Activated naive CD4-positive, alpha-beta T cell treated with anti-CD3 and anti-CD28 coated beads for 36 hours (primary cell): ENCODE measurements at regions not wholly inside any gene's neighbourhood (a gene's known extent, or its start where the extent isn't known, plus 50 kb on each side); places are given as distances from the start of the nearest gene placed in this dataset.

Experiments used
- CTCF ChIA-PET: fragments of 350-600 bp; sonication (Branson Sonifier 250); formaldehyde crosslinking; loops from one replicate; lab custom pipeline; 2021; ENCODE audit warnings: antibody characterized with exemption; lab: Charles Lee
- DNase-seq: peaks from one replicate; pipeline ENCODE4 v3.0.0-alpha.2; 2020
- H3K27ac Mint-ChIP-seq: one replicate; pipeline ENCODE4 v1.8.0; 2021; ENCODE audit warnings: mild to moderate bottlenecking, mixed read lengths
- H3K27me3 Mint-ChIP-seq: one replicate; pipeline ENCODE4 v1.8.0; 2021; ENCODE audit warnings: low read depth, mixed read lengths
- H3K36me3 Mint-ChIP-seq: one replicate; pipeline ENCODE4 v1.8.0; 2021; ENCODE audit warnings: low read depth, mixed read lengths
- H3K4me1 Mint-ChIP-seq: one replicate; pipeline ENCODE4 v1.8.0; 2021; ENCODE audit warnings: low read depth, mixed read lengths
- H3K4me3 Mint-ChIP-seq: one replicate; pipeline ENCODE4 v1.8.0; 2021; ENCODE audit warnings: mild to moderate bottlenecking, moderate library complexity, mixed read lengths
- H3K9me3 Mint-ChIP-seq: one replicate; pipeline ENCODE4 v1.8.0; 2021; ENCODE audit warnings: mixed read lengths
- intact Hi-C: fragments of 100-400 bp; cut with micrococcal nuclease; formaldehyde crosslinking; loops from one replicate; pipeline ENCODE4 v1.15.1; 2023

DNA sequence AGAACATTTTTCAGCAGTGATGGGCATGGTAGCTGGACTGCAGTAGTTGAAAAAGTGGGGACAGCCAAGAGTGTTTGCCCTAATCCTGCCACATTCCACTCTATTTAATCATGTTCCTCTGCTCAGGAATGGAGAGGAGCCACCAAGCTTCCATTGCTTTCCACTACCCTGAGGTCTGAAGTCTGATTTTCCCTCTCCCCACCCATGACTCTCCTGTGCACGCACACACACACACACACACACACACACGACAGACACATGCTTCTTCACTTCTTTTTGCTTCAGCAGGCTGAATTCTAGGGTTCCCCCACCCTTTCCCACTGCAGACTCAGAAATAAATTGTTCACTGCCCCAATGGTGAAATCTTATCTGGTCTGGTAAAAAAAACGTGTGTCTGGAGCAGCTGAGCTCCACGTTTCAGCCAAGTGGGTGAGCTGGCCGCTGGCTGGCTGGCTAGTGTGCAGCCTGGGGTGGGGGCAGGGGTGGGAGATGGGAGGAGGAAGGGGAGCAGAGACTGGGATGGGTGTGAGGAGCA is 142.7 kb upstream of the NALF2 start:
- DNase-seq = no peak
- no peaks in the 10 kb centered on the region for H3K9me3 Mint-ChIP-seq
- H3K4me3 Mint-ChIP-seq = no peak overlapping the region
- H3K36me3 Mint-ChIP-seq = no peaks in the 10 kb centered on the region
- no peak overlapping the region for H3K27ac Mint-ChIP-seq
- CTCF ChIA-PET = interaction anchor here (0.7 kb wide), 1 partner anchor 392 kb away, joined by 3 read pairs; no protein-coding TSS in a partner anchor
- no peaks in the 10 kb centered on the region for H3K4me1 Mint-ChIP-seq
- intact Hi-C loops = no loop called here
- no peaks in the 10 kb centered on the region for H3K27me3 Mint-ChIP-seq

- no peak for DNase-seq
- Mint-ChIP-seq H3K27ac (no peak overlapping the region), H3K4me3 (no peak overlapping the region), H3K9me3 (peaks cover 10% of the 10 kb centered on the region), H3K36me3 (no peaks in the 10 kb centered on the region), H3K27me3 (no peaks in the 10 kb centered on the region), H3K4me1 (no peaks in the 10 kb centered on the region)
- intact Hi-C loops = no loop called here
- CTCF ChIA-PET = no interaction called here
Observed at GRCh38 chrX:69357317-69357716, 146.8 kb upstream of the NALF2 start.

GRCh38 chrX:69324851-69325250 is 159.6 kb upstream of the PJA1 start:
- no peaks in the 10 kb centered on the region for H3K36me3 Mint-ChIP-seq
- no peaks in the 10 kb centered on the region for H3K27me3 Mint-ChIP-seq

DNA sequence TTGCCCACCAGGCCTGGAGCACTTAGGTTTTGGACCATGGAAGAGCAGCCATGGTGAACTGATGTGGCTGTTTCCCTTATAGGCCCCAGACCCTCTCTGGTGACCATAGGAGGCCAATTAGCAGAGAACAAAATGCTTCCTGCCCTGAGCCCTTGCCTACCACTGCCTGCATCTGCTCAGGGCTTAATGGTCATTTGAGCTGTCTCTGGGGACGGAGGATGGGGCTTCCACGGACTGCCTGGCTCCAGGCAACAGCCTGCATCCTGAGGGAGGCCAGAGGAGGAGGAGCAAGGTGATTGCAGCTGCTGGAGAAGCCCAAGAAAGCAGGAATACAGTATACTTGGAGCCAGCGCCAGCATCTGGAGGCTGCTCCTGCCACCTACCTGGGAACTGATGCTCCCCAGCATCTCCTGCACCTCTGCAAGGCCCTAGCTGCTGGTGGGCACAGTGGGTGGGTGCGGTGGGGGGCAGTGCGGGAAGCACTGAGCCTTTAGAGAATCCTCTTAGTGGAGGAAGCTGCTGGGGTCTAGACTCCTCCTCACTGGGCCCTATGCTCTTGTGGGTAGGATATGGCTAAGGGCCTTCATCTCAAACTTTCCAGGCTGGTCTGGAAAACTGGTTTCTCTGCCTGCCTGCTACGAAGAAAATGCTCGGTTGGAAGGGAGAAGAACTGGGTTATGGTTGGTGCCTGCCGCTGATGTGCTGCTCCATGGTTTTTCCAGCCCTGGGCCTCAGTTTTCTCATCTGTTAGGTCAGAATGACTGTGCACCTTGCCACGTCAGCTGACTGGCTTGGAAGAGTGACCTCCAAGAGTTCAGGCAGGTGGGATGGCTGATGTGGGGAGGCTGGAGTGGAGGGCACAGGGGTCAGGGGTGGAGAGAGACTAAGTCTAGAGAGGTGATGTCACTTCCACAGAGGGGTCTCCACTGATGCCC is 158.8 kb upstream of the PJA1 start:
- Mint-ChIP-seq H3K4me1 (no peaks in the 10 kb centered on the region), H3K4me3 (no peak overlapping the region), H3K27me3 (no peaks in the 10 kb centered on the region), H3K9me3 (no peaks in the 10 kb centered on the region), H3K36me3 (no peaks in the 10 kb centered on the region), H3K27ac (no peak overlapping the region)
- intact Hi-C loops = no loop called here
- CTCF ChIA-PET = no interaction called here
- DNase-seq = no peak

More at GRCh38 chrX:69324851-69325250, 159.6 kb upstream of the PJA1 start:
- DNase-seq = no peak
- H3K4me1 Mint-ChIP-seq = no peaks in the 10 kb centered on the region
- no peak overlapping the region for H3K27ac Mint-ChIP-seq
- H3K9me3 Mint-ChIP-seq = no peaks in the 10 kb centered on the region
- intact Hi-C loops = no loop called here
- CTCF ChIA-PET = no interaction called here
- no peak overlapping the region for H3K4me3 Mint-ChIP-seq

DNA sequence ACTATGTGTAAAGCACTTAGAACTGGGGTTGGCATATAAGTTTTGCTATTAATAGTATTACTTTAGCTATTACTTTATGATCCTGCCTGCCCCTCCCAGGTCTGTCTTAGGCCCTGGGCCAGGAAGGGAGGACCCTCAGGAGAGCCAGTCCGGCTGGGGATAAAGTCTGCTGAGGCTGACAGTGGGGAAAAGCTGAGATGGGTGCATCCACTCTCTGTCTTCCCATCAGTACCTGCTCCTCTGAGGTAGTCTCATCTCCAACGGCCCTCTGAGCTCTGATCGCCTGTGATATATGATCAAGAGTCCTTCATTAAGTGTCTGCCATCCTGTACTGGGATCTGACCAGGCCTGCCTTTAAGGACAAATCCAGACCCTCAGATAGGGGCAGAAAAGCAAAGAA is 156.5 kb upstream of the PJA1 start:
- H3K27ac Mint-ChIP-seq = no peak overlapping the region
- no peaks in the 10 kb centered on the region for H3K27me3 Mint-ChIP-seq
- no peak for DNase-seq
- no peaks in the 10 kb centered on the region for H3K4me1 Mint-ChIP-seq
- CTCF ChIA-PET = no interaction called here
- H3K4me3 Mint-ChIP-seq = no peak overlapping the region
- no peaks in the 10 kb centered on the region for H3K9me3 Mint-ChIP-seq
- intact Hi-C loops = no loop called here
- no peaks in the 10 kb centered on the region for H3K36me3 Mint-ChIP-seq

DNA sequence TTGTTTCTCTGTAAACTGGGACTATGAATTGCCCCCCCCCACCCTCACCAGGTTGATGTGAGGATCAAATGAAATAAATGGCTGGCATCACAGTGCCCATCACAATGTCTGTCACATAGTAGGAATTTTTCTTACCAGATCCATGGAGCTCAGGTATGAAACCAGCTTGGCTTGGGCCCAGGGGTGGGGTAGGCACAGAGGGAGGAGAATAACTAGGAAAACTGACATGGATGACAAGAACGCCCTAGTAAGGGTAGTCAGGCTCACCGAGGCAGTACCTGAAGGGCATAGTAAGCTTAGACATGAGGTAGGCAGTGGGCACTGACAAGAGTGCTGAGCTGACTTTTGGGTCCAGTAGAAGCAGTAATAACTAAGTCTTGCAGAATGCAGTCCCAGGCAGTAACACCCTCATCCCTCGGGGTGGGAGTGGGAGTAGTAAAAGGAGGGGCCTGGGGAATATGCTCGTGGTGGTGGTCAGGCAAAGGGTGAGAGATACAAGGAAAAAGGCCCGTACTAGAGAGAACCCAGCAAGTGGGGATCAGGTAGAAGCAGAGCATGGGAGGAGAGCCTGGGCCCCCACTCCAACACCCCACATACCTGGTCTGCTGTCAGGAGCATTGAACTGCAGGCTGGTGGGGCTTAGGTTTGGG is 155.9 kb upstream of the PJA1 start:
- H3K27me3 Mint-ChIP-seq = no peaks in the 10 kb centered on the region

DNA sequence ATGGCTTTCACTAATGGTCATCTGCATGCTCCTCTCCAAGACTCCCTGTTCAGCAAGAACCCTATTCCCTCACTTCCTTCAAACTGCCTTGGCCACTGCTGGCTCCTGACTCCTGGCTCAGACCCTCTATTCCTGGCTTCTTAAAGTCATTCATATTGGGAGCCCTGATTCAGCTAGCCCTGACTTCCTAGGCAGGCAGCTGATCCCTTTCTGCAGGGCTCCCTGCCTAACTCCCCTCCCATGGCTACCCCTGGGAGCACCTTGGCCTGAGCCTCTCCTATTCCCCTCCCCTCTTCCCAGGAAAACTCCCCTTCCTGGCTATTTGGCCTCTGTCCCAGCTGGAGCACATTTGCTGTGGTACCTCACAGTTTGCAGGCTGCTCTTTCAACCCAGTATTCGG is 154.9 kb upstream of the PJA1 start:
- CTCF ChIA-PET = no interaction called here
- Mint-ChIP-seq H3K27me3 (no peaks in the 10 kb centered on the region), H3K27ac (no peak overlapping the region), H3K9me3 (no peaks in the 10 kb centered on the region), H3K36me3 (no peaks in the 10 kb centered on the region), H3K4me3 (no peak overlapping the region), H3K4me1 (no peaks in the 10 kb centered on the region)
- intact Hi-C loops = no loop called here
- no peak for DNase-seq

More for the DNA sequence above, 155.9 kb upstream of the PJA1 start:
- intact Hi-C loops = no loop called here
- Mint-ChIP-seq H3K36me3 (no peaks in the 10 kb centered on the region), H3K4me1 (no peaks in the 10 kb centered on the region), H3K9me3 (no peaks in the 10 kb centered on the region), H3K27ac (no peak overlapping the region), H3K4me3 (no peak overlapping the region)
- CTCF ChIA-PET = no interaction called here
- no peak for DNase-seq

DNA sequence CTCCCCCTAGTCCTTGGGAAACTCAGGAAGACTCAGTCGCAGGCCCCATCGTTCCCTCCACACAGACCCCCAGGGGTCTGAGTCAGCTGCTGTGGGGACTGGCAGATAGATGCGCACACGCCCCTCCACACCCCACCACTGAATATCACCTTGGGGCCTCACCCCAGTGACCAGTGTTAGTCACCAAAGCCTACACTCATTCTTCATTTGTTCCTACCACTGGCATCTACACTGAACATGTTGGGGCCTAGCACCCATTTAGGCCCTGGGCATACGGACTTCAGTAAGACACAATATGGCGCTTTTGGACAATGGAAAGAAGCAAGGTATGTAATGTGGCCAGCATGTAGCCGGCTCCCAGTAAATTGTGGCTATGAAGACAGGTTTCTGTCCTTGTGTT is 154.1 kb upstream of the PJA1 start:
- H3K4me1 Mint-ChIP-seq = no peaks in the 10 kb centered on the region
- H3K36me3 Mint-ChIP-seq = no peaks in the 10 kb centered on the region
- CTCF ChIA-PET = no interaction called here
- H3K9me3 Mint-ChIP-seq = no peaks in the 10 kb centered on the region
- H3K27ac Mint-ChIP-seq = no peak overlapping the region
- no peak overlapping the region for H3K4me3 Mint-ChIP-seq
- intact Hi-C loops = no loop called here
- DNase-seq = no peak
- no peaks in the 10 kb centered on the region for H3K27me3 Mint-ChIP-seq

GRCh38 chrX:69318651-69319340 is 153.5 kb upstream of the PJA1 start:
- no peaks in the 10 kb centered on the region for H3K27me3 Mint-ChIP-seq
- no peaks in the 10 kb centered on the region for H3K4me1 Mint-ChIP-seq
- H3K27ac Mint-ChIP-seq = no peak overlapping the region
- intact Hi-C loops = no loop called here
- H3K36me3 Mint-ChIP-seq = no peaks in the 10 kb centered on the region
- no peak overlapping the region for H3K4me3 Mint-ChIP-seq
- no peak for DNase-seq
- H3K9me3 Mint-ChIP-seq = no peaks in the 10 kb centered on the region
- CTCF ChIA-PET = no interaction called here

DNA sequence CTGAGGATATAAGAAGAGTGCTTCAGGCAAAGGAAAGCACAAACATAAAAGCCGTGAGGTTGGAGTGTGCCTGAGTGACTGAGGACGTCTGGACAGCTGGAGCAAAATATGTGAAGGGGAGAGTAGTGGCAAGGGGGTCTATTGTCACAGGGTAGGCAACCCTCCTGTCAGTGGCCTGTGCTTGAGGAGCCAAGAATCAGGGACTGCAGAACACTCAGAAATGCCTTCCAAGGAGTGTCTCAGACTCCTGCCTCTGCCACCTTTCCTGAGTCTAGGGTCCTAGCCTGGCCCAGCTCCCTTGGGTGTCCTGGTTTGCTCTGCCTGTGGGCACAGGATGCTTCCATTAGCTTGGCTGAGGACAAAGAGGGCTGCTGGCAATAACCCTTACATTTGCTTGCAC is 152.5 kb upstream of the PJA1 start:
- Mint-ChIP-seq H3K27ac (no peak overlapping the region), H3K36me3 (no peaks in the 10 kb centered on the region), H3K4me1 (no peaks in the 10 kb centered on the region), H3K4me3 (no peak overlapping the region), H3K27me3 (no peaks in the 10 kb centered on the region), H3K9me3 (no peaks in the 10 kb centered on the region)
- intact Hi-C loops = no loop called here
- CTCF ChIA-PET = no interaction called here
- DNase-seq = no peak

DNA sequence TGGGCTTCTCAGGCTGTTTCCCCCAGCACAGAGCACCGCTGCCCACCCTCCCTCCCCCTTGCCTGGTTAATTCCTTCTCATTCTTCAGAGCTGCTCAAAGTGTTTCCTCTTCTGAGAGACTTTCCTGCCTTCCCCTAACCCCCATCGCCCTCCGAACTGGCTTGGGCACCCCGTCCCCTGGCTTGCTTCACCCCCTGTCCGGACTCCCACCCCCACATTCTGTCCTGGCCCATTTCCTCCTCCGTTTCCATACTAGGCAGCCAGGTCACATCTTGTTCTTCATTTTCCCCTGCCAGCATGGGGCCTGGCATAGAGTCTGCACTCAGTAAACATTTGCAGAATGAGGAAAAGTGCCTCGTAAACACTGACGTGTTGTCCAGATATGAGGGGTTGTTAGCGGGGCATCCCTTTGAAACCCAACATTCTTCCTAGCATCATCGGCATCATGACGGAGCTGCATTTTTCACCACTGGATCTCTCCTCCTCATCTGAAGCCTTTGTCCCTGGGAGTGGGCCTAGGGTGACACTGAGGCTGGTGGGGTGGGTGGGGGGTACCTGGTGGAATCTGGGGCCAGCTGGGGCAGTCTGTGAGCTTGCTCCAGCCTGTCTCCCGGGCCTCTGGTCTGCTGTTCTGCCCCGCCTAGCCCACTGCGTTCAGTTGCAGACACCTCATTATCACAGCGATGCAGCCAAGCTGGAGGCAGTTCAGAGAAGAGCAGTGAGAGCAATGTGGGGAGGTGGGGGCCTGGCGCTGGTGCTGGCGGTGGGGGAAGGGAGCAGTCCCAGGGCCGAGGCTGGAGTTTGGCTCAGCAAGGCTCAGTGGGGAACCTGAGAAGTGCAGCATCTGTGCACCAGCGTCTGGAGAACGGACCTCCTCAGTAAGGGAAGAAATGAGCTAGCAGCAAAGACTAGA is 149.4 kb upstream of the PJA1 start:
- CTCF ChIA-PET = no interaction called here
- H3K4me3 Mint-ChIP-seq = no peak overlapping the region
- DNase-seq = no peak
- H3K4me1 Mint-ChIP-seq = no peaks in the 10 kb centered on the region
- H3K27ac Mint-ChIP-seq = no peak overlapping the region
- intact Hi-C loops = no loop called here
- no peaks in the 10 kb centered on the region for H3K9me3 Mint-ChIP-seq
- no peaks in the 10 kb centered on the region for H3K27me3 Mint-ChIP-seq
- no peaks in the 10 kb centered on the region for H3K36me3 Mint-ChIP-seq
